ENCODE measurements at regions not wholly inside any gene's neighbourhood (a gene's known extent, or its start where the extent isn't known, plus 50 kb on each side); places are given as distances from the start of the nearest gene placed in this dataset.

DNA sequence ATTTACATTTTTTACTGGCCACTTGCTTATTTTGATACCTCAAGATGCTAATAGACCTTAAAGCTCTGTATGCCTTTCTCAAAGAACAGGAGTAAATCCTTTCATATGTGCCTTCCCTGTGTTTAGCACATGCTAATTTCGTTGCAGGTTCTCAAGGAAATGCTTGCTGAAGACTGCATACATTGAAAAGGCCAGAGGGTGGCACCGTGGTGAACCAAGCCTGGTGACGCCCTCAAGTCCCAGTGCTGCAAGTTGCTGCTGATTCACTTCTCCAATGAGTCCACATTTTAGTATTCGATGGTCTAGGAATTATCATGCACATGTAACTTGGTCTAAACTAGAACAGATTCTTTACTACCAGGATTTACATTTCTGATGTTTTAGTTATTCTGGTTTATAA is 94.1 kb downstream of the CLDN17 start:
- no peak for DNase-seq
- no peaks in the 10 kb centered on the region for H3K9me3 ChIP-seq
- no peaks in the 10 kb centered on the region for H3K4me1 ChIP-seq
- no peaks in the 10 kb centered on the region for H3K27me3 ChIP-seq
- H3K4me3 ChIP-seq (ENCODE audit: low read depth, low read length): no peak overlapping the region
- TF ChIP-seq, protein P1, sequence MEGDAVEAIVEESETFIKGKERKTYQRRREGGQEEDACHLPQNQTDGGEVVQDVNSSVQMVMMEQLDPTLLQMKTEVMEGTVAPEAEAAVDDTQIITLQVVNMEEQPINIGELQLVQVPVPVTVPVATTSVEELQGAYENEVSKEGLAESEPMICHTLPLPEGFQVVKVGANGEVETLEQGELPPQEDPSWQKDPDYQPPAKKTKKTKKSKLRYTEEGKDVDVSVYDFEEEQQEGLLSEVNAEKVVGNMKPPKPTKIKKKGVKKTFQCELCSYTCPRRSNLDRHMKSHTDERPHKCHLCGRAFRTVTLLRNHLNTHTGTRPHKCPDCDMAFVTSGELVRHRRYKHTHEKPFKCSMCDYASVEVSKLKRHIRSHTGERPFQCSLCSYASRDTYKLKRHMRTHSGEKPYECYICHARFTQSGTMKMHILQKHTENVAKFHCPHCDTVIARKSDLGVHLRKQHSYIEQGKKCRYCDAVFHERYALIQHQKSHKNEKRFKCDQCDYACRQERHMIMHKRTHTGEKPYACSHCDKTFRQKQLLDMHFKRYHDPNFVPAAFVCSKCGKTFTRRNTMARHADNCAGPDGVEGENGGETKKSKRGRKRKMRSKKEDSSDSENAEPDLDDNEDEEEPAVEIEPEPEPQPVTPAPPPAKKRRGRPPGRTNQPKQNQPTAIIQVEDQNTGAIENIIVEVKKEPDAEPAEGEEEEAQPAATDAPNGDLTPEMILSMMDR (IDR thresholded peaks at IDR 0.05; ENCODE audit: low read depth, low read length): no peak
- no peaks in the 10 kb centered on the region for H3K36me3 ChIP-seq

DNA sequence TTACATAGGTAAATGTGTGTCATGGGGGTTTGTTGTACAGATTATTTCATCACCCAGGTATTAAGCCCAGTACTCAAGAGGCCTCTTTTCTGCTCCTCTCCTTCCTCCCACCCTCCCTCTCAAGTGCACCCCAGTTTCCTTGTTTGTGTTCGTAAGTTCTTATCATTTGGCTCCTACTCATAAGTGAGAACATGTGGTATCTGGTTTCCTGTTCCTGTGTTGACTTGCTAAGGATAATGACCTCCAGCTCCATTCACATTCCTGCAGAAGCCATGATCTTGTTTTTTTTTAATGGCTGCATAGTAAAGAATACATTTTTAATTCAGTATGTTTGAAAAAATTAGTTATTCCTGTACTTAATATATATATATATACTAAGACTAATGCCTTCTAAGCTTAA is 107.7 kb downstream of the CLDN17 start:
- H3K4me1 ChIP-seq: no peaks in the 10 kb centered on the region
- TF ChIP-seq, protein P1 (IDR thresholded peaks at IDR 0.05; ENCODE audit: low read depth, low read length): no peak
- no peak for DNase-seq
- no peaks in the 10 kb centered on the region for H3K27me3 ChIP-seq
- H3K9me3 ChIP-seq: no peaks in the 10 kb centered on the region
- no peak overlapping the region for H3K4me3 ChIP-seq (ENCODE audit: low read depth, low read length)
- H3K36me3 ChIP-seq: no peaks in the 10 kb centered on the region

DNA sequence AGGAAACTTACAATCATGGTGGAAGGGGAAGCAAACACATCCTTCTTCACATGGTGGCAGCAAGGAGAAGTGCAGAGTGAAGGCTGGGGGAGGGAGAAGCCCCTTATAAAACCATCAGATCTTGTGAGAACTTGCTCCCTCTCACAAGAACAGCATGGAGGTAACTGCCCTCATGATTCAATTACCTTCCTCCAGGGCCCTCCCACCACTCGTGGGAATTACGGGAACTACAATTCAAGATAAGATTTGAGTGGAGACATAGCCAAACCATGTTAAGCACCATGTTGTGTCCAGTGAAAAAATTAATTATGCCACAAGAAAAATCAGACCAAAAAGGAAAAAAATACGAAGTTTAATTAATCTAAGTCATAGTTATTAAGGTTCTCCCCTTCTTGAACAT is 109.5 kb downstream of the CLDN17 start:
- no peak overlapping the region for H3K4me3 ChIP-seq (ENCODE audit: low read depth, low read length)
- H3K4me1 ChIP-seq: no peaks in the 10 kb centered on the region
- TF ChIP-seq, protein P1 (IDR thresholded peaks at IDR 0.05; ENCODE audit: low read depth, low read length): no peak
- H3K27me3 ChIP-seq: no peaks in the 10 kb centered on the region
- H3K36me3 ChIP-seq: no peaks in the 10 kb centered on the region
- no peaks in the 10 kb centered on the region for H3K9me3 ChIP-seq
- no peak for DNase-seq

DNA sequence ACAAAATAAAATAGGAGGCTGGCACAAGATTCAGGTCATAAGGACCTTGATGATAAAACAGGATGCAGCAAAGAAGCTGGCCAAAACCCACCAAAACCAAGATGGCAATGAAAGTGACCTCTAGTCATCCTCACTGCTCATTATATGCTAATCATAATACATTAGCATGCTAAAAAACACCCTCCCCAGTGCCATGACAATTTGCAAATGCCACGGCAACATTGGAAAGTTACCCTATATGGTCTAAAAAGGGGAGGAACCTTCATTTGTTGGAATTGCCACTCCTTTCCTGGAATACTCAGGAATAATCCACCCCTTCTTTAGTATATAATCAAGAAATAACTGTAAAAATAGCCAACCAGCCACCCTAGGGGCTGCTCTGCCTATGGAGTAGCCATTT is 108.8 kb upstream of the GRIK1 start:
- no peak overlapping the region for H3K4me3 ChIP-seq (ENCODE audit: low read depth, low read length)
- H3K36me3 ChIP-seq: no peaks in the 10 kb centered on the region
- TF ChIP-seq, protein P1 (IDR thresholded peaks at IDR 0.05; ENCODE audit: low read depth, low read length): no peak
- H3K4me1 ChIP-seq: no peaks in the 10 kb centered on the region
- no peaks in the 10 kb centered on the region for H3K27me3 ChIP-seq
- H3K9me3 ChIP-seq: no peaks in the 10 kb centered on the region
- DNase-seq: no peak

DNA sequence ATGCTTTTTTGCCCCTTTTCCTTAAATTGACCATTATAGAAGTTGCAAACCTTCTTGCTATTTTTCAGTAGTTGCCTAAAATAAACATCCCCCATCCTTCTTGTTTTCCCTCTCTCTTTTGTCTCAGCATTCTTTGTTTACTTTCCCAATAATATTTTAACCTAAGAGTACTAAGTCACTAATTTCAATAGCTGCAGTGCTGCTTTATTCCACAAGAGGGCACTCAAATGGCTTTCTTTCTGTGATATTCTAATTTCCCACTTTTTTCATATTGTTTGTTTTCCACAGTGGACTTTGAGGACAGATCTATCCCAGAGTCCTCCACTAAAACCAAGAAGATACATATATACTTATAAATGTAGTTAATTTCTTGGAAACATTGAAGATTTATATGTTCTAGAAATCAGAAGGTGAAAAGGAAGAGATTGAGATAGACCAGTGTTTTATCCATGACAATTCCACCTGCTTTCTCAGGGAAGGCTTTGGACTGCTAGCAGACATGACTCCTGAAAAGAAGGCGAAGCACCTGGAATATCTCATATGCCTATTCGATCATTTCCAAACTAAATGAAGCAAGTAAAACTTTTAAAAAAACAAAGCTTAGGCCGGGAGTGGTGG is 104.8 kb upstream of the GRIK1 start:
- TF ChIP-seq, protein P1 (IDR thresholded peaks at IDR 0.05; ENCODE audit: low read depth, low read length): peak; percentile 77
- H3K27me3 ChIP-seq: no peaks in the 10 kb centered on the region

DNA sequence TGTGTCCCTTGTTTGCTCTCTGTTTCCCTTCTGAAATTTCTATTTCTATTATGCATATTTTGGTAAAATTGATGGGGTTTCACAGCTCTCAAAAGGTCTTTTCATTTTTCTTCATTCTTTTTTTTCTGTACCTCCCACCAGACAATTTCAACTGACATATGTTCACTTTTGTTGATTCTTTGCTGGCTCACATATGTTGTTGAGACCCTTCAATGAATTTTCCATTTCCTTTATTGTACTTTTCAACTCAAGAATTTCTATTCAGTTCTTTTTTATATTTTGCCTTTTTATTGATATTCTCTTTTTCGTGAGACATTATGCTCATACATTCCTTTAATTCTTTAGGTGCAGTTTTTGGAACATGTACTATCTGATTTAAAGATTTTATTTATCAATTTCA is 102.6 kb upstream of the GRIK1 start:
- Histone ChIP-seq H3K9me3 (no peaks in the 10 kb centered on the region), H3K4me3 (ENCODE audit: low read depth, low read length) (no peak overlapping the region), H3K4me1 (no peaks in the 10 kb centered on the region), H3K27me3 (no peaks in the 10 kb centered on the region), H3K36me3 (no peaks in the 10 kb centered on the region)
- DNase-seq: no peak
- TF ChIP-seq, protein P1 (IDR thresholded peaks at IDR 0.05; ENCODE audit: low read depth, low read length): no peak

More for the DNA sequence above, 104.8 kb upstream of the GRIK1 start:
- H3K4me1 ChIP-seq: no peaks in the 10 kb centered on the region
- no peaks in the 10 kb centered on the region for H3K9me3 ChIP-seq
- peak; percentile 8 for DNase-seq
- H3K36me3 ChIP-seq: no peaks in the 10 kb centered on the region
- no peak overlapping the region for H3K4me3 ChIP-seq (ENCODE audit: low read depth, low read length)
